Femur (tissue), 1 donor: ENCODE measurements at regions not wholly inside any gene's neighbourhood (a gene's known extent, or its start where the extent isn't known, plus 50 kb on each side); places are given as distances from the start of the nearest gene placed in this dataset.
"Not testable (repeated sequence)": the region's sequence is repeated elsewhere in the genome, so short reads cannot be mapped to it uniquely, and the experiment has no call there.

Experiments used
- DNase-seq: peaks from one replicate; pipeline ENCODE4 v3.0.0-alpha.2; 2017

- DNase-seq: peak; percentile 54
Observed at GRCh38 chr10:63675171-63675570, 154.0 kb downstream of the REEP3 start.

GRCh38 chr10:63677001-63677400 is 155.8 kb downstream of the REEP3 start:
- no peak for DNase-seq

GRCh38 chr10:63680545-63680944 is 159.3 kb downstream of the REEP3 start:
- DNase-seq: not testable (repeated sequence)

GRCh38 chr10:63681993-63682697 is 160.9 kb downstream of the REEP3 start:
- no peak for DNase-seq

GRCh38 chr10:63682698-63683052 is 161.5 kb downstream of the REEP3 start:
- not testable (repeated sequence) for DNase-seq

- no peak for DNase-seq
Observed at GRCh38 chr10:63683223-63683622, 162.0 kb downstream of the REEP3 start.

- no peak for DNase-seq
Observed at GRCh38 chr10:63683686-63684085, 162.5 kb downstream of the REEP3 start.

GRCh38 chr10:63684257-63684936 is 163.2 kb downstream of the REEP3 start:
- DNase-seq: no peak

GRCh38 chr10:63689768-63690167 is 168.6 kb downstream of the REEP3 start:
- no peak for DNase-seq

GRCh38 chr10:63692220-63692896 is 171.2 kb downstream of the REEP3 start:
- peak; percentile 68 for DNase-seq

GRCh38 chr10:63693021-63693420 is 171.8 kb downstream of the REEP3 start:
- not testable (repeated sequence) for DNase-seq

GRCh38 chr10:63696205-63696604 is 175.0 kb downstream of the REEP3 start:
- DNase-seq: no peak

- peak; percentile 30 for DNase-seq
Observed at GRCh38 chr10:63697956-63698786, 177.0 kb downstream of the REEP3 start.

GRCh38 chr10:63698787-63699150 is 177.6 kb downstream of the REEP3 start:
- peak; percentile 55 for DNase-seq

GRCh38 chr10:63699785-63700613 is 178.8 kb downstream of the REEP3 start:
- DNase-seq: peak; percentile 46

- no peak for DNase-seq
Observed at GRCh38 chr10:63700631-63701156, 179.5 kb downstream of the REEP3 start.

- DNase-seq: no peak
Observed at GRCh38 chr10:63702092-63702491, 180.9 kb downstream of the REEP3 start.

- DNase-seq: no peak
Observed at GRCh38 chr10:63703113-63703670, 182.0 kb downstream of the REEP3 start.

- no peak for DNase-seq
Observed at GRCh38 chr10:63703740-63704345, 182.6 kb downstream of the REEP3 start.

- DNase-seq: peak; percentile 44
Observed at GRCh38 chr10:63707254-63707910, 186.2 kb downstream of the REEP3 start.

GRCh38 chr10:63708421-63708820 is 187.2 kb downstream of the REEP3 start:
- no peak for DNase-seq
